SIG-M5 treated with dmso at 0.1 percent for 504 hours (cell line): ENCODE measurements at regions not wholly inside any gene's neighbourhood (a gene's known extent, or its start where the extent isn't known, plus 50 kb on each side); places are given as distances from the start of the nearest gene placed in this dataset.

Source experiments
- DNase-seq: peaks from one replicate; lab custom pipeline; 2025; ENCODE audit not compliant: unreplicated experiment; lab: John Stamatoyannopoulos, UW

GRCh38 chr5:2119573-2119972 lies 236.8 kb upstream of the IRX4 start:
- no peak for DNase-seq

GRCh38 chr5:2113348-2114131 lies 230.8 kb upstream of the IRX4 start:
- DNase-seq: no peak

DNA sequence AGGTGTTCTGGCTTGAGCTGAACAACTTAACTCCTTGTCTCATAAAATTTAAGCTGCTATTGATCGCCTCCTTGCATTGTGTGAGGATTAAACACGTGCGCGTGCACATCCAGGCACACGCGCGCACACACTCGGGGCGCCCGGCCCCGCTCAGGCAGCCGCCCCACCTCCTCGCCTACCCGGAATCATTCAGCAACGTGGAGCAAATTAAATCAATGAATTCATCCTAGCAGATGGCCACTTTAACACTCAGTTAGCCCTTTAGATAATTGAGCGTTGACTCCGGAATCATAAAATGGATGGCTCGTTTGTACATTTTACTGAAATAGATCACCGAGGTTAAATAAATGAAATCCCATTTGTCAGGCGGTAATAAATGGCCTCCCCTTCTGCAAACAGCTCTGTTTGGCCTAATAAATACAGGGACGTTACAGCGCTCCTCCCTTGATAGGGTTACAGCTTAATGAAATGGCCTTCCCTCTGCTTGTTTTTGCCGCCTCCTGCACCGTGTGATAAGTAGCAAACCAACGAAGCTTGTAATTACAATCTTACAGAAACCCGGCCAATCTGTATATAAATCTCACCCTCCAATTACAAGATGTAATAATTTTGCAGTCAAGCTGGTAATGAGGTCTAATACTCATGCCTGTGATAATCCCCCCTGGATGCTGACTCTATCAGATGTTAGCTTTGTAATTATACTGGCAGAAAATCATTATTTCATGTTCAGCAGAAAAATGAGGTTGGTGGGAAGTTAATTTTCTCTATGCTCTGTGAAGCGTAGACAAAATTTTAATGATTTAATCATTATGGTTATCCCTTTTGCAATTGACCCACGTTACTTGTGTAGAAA lies 229.7 kb upstream of the IRX4 start:
- DNase-seq: no peak

- no peak for DNase-seq
Observed at GRCh38 chr5:2111569-2112105, 228.9 kb upstream of the IRX4 start.

- no peak for DNase-seq
Observed at GRCh38 chr5:2110934-2111462, 228.3 kb upstream of the IRX4 start.

DNA sequence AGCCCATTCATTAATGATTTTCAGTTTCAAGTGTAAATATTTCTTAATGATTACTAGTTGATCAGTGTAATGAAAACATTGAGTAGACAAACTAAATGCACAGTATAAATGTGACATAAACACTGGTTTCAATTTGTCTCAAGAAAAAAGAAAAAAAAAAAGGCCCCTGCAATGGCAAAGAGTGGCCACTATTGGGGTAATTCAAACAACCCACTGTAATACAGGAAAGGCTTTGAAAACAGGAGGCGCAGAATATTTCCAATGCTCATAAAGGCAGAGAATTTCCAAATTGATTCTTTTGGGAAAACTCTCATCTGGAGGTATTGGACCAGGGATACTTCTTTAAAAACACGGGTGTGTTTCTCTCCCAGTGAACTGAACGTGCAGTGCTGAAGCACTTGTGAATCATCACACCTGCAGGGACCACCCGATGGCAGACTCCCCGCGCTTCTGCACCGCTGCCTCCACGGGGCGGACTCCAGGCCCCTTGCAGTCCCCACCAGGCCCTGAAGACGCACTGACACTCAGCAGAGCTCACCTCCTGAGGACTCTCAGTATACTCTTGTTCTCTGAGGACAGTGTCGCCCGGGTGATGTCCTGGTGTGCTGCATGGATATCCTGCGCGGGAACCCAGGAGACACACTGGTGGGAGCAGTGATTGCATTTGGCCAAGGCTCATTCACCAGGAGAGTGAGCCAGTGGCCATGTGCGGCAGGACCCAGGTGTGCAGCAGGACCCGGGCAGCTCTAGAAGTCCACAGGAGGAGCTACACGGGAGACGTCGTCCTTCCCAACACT lies 227.6 kb upstream of the IRX4 start:
- DNase-seq: no peak

DNA sequence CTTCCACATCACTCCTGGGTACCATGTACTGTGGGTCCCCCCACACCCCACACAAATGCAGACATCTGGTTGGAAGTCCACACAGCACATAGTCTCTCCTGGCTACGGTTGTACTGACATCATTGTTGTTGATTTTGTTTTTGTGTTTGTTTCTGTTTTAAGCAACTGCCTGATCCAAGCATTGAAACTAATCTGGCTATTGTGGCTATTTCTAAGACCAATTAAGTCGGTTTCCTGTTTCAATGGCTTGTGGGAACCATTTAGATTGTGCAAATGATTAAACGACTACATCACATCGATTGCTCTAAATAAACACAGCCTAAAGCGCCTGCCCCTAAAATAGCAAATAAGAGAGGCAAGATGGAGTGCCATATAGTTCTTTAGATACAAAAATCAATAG lies 226.8 kb upstream of the IRX4 start:
- no peak for DNase-seq

DNA sequence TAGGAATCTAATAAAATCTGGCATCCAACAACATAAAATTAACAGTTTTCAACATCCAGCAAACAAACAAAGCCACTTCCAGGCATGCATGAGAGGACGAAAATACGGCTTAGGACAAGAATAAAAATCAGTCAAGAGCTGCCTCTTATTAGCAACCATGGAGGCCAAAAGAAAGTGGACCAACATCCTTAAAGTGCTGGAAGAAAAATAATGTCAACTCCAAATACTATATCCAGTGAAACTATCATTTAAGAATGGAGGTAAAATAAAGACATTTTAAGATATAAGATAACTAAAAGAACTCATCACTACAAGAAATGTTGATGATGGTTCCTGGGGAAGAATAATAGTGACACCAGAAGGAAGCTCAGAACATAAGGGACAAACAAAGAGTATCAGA lies 224.0 kb upstream of the IRX4 start:
- DNase-seq: no peak

GRCh38 chr5:2105141-2105540 lies 222.4 kb upstream of the IRX4 start:
- no peak for DNase-seq

GRCh38 chr5:2103940-2104339 lies 221.2 kb upstream of the IRX4 start:
- DNase-seq: no peak

DNA sequence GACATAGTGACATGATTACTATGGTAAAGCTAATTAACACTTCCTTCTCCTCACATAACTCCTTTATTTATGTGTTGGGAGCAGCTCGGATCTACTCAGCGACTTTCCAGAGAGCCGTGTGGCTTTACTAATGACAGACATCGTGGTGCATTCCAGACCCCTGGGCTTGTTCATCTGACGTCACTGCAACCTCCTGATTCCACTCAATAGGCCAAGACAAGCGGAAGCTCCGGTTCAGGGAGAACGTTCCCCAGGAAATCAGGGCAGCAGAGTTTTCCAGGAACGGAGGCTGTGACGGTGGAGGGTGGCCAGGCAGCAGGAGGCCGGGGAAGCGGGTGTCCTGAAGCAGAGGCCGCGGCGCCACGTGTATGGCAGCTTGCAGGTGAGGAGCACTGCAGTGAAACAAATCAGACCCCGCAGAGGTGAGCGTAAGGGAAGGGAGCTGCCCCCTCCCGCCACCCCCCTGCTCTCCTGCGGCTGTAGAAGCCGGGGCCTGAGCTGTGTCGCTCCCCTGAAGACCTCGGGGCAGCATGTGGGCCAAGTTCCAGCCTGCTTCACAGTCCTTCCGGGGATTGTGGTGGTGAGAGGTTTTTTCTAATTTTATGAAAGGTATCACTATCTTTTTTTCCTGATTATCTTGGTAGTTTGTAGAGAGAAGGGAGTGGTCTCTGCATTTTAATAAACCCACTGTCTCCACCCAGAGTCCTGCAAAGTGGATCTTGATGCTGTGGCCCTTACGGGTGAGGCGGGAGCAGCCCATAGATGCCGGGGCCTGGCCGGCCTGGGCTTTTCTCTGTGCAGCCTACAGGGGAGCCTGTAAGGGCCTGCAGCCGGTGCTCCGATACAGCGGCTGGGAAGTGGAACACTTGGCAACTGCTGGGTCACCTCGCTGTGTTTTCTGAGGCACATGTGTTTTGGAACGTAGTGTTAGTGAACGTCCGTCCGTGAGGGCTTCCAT lies 220.4 kb upstream of the IRX4 start:
- DNase-seq: no peak

GRCh38 chr5:2101685-2102084 lies 219.0 kb upstream of the IRX4 start:
- no peak for DNase-seq

- no peak for DNase-seq
Observed at GRCh38 chr5:2096887-2097505, 214.3 kb upstream of the IRX4 start.

DNA sequence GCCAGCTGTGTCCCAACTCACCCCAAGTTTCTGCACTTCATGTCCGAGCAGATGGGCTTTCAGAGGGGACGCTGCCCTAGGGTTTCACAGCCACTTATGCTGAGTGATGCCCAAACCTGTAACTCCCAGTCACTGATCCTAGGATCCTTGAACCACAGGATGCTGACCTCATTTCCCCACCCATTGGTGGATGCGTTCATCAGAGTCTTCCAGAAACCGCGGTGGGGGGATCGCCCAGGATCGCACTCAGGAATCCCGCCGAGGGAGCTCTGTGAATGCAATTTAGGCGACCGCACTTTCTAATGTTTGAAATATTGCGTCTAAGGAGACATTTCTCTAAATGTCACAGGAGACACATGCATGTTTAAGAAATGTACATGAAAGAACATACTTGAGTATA lies 212.3 kb upstream of the IRX4 start:
- no peak for DNase-seq

DNA sequence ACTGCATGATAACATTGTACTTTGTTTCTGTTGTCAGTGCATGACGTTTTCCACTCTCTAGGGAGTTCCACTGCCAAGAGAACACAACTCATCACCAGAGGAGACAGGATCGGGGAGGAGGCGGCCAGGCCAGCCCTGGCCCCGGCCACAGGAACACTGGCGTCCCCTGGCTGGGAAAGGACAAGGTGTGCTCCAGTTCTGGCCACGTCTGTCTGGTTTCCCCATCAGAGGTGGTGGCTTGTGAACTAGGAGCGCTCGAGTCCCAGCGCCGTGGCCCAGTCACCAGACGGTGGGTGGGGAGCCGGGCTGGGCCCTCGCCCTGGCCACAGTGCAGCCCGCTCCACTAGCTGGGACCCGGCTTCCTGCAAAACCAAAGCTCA lies 211.9 kb upstream of the IRX4 start:
- no peak for DNase-seq

DNA sequence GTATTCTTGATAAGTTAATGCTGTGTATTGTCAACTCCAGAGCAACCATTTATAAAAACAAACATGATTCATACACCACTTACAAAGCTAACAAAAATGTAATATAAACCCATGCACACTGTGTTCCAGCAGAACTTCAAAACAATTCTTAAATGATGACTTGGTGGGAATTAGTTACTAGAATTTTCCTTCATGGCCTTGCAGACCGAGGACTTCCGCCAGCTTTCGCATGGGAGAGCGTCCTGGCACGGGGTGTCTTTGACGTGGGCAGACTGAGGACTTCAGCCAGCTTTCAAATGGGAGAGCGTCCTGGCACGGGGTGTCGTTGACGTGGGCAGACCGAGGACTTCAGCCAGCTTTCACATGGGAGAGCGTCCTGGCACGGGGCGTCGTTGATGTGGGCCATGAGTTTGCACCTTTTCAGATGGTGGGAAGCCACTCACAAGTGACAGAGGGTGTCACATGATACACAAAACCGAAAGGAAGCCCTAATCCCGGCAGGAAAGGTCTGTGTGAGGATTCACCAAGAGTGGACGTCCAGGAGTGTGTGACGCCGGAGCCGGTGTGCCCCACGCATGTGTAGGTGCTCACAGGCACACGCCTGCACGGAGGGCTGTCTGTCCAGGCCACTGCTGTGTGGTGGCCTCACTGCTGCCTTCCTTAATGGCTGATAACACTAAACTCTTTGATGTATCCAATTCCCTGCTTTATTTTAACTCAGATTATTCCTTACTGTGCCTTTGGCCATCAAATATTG lies 211.3 kb upstream of the IRX4 start:
- no peak for DNase-seq

DNA sequence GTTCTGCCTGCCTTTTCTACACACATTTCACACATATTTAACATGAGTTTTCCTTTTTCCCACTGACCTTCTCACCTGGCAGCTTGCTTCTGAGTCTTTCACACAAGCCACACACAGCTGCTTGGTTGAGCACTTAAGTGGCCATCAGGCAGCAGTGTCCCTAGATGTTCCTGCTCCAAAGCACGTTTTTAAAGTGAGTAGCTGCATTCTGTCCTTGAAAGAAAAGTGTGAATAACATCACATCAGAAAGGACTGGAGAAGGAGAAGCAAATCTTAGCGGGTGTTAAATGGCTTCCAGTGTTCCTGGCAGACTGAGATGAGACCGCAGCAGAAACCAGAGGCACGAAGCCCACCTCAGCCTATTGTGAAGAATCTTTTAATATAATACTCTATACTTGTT lies 209.2 kb upstream of the IRX4 start:
- no peak for DNase-seq

DNA sequence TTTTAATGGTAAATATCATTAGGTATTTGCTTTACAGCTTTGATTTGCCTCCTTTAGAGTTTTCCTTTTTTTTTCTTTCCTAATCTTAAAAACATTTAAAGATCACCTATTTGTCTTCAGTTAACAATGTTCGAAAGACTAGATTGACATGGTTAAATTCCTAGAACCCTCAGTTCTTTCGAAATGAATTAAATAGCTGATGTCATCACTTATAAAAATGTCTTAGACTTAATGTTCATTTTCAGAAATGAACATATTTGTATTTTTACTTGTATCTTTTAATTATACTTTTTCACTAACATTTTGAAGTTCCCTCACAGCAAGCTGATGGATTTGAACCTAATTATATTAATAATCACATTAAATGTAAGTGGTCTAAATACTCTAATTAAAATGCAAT lies 205.3 kb upstream of the IRX4 start:
- no peak for DNase-seq

DNA sequence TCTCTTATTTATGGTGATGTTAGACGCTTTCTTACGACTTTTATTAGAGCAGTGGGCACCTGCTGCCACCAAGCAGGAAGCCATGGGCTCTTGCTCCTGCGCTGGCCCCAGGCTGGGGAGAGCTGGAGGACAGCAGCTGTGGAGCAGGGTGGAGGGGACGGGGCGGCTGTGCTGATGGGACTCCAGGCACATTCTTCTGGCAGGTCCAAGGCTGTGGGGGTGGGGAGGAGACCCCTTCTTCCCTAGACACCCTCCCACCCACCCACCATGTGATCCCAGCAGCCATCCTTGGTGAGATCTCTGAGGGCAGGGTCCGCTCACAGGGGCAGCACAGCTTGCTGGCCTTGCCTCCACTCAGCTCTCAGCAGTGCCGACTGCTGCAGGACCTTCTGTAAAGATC lies 192.6 kb upstream of the IRX4 start:
- no peak for DNase-seq
